A172 (cell line): ENCODE measurements at regions not wholly inside any gene's neighbourhood (a gene's known extent, or its start where the extent isn't known, plus 50 kb on each side); places are given as distances from the start of the nearest gene placed in this dataset.

Experiments used
- DNase-seq: peaks from one replicate; pipeline ENCODE4 v3.0.0-alpha.2; 2015; ENCODE audit warnings: low spot score

GRCh38 chr2:100222844-100223243, 80.5 kb upstream of the AFF3 start:
- no peak for DNase-seq

DNA sequence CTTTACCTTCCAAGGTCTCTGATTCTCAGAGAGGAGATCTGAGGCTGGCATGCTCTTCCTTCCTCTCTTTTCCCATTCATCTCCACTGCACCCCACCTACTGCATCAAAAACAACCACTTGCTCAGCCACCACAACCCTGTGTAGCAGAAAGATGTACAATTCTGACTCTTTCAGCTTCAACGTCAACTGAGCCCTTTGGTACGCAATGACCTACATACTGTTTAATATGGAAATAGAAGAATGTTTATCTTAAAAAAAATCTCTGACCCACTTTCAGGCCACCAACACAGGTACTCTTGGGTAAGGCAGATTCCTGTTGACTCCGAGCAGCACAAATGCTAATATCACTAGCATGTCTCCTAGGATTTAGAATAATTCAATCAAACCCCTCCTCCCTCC, 76.2 kb upstream of the AFF3 start:
- DNase-seq, result no peak

- no peak for DNase-seq
Observed at GRCh38 chr2:100217323-100217722, 74.9 kb upstream of the AFF3 start.

GRCh38 chr2:100216015-100216414, 73.6 kb upstream of the AFF3 start:
- DNase-seq, result no peak

DNA sequence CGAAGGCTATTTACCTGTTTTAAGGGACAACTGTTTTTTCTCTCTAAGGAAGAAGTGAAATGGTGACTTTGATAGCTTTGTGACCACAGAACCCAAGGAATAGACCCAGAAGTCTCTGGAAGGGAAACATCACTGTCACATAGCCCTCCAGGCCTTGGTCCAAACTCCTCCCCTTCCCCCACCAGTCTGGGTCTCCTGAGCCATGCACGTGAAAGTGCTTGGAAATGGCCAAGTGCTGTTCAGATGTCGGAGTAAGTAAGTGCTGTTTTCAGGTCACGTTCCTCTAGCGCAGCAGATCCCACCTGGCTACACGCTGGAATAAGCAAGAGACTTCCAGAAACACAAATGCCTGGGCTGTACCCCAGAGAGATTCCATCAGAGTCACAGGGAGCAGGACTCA, 73.0 kb upstream of the AFF3 start:
- DNase-seq, result no peak

- no peak for DNase-seq
Observed at GRCh38 chr2:100214265-100214971, 72.0 kb upstream of the AFF3 start.

GRCh38 chr2:100213595-100213994, 71.2 kb upstream of the AFF3 start:
- no peak for DNase-seq

GRCh38 chr2:100212850-100213249, 70.5 kb upstream of the AFF3 start:
- DNase-seq, result no peak

DNA sequence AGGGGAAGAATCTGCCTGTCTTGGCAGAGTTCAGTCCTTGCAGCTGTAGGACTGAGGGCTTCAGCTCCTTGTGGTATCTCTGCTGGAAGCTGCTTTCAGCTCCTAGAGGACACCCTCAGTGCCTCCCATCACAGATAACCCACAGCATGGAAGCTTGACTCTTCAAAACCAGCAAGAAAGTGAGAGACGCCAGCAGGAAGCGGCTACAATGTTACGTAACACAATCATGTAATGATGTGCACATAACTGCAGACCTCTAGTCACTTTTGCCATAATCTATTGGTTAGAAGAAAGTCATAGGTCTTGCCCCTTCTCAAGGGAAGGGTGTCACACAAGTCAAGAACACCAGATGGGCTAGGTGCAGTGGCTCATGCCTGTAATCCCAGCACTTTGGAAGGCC, 69.1 kb upstream of the AFF3 start:
- DNase-seq, result no peak

DNA sequence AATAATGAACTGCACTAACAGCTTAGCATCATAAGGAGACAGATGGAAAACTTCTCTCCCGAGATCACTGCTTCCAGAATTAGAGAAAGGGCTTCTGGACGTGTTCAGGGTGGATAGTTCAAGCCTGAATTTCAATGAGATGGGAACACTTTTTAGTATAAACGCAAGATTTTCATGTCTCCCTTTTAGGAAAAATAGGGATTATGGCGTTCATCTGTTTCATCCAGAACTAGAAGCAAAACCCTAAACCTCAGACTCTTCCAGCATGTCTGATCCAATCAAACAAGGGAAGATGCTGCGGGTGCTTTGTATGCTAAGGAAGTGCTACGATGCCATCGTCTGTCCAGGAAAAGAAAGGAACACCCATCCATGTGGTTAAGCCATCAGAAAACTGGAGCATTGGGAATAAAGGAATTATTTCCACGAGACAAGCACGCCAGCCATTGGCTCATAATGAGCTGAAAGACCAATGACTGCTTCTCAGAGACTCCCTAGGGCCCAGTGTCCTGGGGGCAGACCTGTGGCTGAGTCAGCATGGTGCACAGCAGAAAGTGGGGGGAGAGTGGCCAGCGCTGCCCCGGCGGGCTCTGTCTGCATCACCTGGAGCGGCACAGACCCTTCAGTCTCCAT, 65.9 kb upstream of the AFF3 start:
- no peak for DNase-seq

DNA sequence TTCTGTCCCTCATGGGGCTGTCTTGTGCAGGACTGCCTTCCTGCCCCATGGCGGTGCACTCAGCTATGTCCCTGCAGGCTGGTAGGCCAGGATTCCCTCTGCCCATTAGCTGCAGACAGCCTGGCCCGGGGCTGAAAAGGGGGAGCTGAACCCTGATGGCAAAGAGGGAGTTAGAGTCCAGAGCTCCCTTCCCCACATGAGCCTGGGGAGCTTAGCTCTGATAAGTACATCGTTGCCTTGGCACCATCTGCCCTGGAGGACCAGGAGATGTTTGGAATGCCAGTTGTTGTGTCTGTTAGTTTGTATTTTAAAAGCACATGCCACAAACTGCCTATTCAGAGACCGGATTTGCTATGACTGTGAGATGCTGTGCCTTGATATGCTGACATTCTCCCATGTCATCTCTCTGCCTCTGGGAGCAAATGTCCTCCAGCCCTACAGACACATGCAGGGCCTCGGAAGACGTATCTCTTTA, 65.1 kb upstream of the AFF3 start:
- DNase-seq, result no peak

- no peak for DNase-seq
Observed at GRCh38 chr2:100206731-100207255, 64.4 kb upstream of the AFF3 start.

GRCh38 chr2:100205174-100205573, 62.8 kb upstream of the AFF3 start:
- no peak for DNase-seq

DNA sequence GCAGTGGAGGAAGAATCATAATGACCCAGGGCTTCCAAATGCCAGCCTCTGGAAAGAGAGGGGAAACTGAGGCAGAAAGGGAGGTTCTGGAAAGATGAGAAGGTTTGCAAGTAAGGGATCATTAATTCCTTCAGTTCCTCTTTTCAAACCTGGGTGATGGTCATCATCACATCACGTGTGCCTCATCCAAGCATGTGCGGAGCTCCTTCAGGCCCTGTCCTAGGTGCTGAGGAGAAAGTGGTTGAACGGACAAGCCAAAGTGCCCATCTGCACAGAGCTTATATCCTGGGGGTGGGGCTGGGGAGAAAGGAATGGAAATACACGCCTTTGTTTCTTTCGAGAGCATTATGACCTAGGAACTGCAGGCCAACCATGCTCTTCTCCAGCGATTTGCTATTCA, 60.2 kb upstream of the AFF3 start:
- DNase-seq, result no peak

DNA sequence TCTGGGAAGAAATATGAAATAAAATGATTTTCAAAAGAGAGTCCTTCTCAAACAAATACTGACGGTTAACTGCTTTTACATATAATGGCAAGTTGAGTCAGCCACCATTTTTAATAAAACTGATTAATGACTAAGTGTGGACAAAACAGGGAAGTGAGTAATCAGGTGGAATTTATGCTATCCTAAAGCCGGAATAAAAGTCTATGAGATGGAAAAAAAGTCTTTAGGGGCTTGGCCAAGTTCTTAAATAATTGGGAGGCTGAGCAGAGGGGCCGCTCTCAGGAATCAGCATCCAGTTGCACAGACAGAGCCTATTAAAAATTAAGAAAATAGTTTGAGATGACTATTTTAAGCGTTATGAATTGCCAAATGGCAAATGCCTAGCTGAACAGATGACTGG, 58.6 kb upstream of the AFF3 start:
- DNase-seq, result peak; percentile 19

GRCh38 chr2:100199421-100199820, 57.0 kb upstream of the AFF3 start:
- no peak for DNase-seq

- DNase-seq, result peak; percentile 28
Observed at GRCh38 chr2:100198461-100199230, 56.3 kb upstream of the AFF3 start.

- peak; percentile 51 for DNase-seq
Observed at GRCh38 chr2:100197631-100198153, 55.3 kb upstream of the AFF3 start.

GRCh38 chr2:100196786-100197494, 54.5 kb upstream of the AFF3 start:
- peak; percentile 8 for DNase-seq

GRCh38 chr2:100195942-100196341, 53.6 kb upstream of the AFF3 start:
- DNase-seq, result no peak

GRCh38 chr2:100194951-100195350, 52.6 kb upstream of the AFF3 start:
- DNase-seq, result no peak

- DNase-seq, result peak; percentile 85
Observed at GRCh38 chr2:100193291-100193710, 50.9 kb upstream of the AFF3 start.
